Inflammatory macrophage (primary cell): ENCODE measurements at regions not wholly inside any gene's neighbourhood (a gene's known extent, or its start where the extent isn't known, plus 50 kb on each side); places are given as distances from the start of the nearest gene placed in this dataset.
"Not testable (repeated sequence)": the region's sequence is repeated elsewhere in the genome, so short reads cannot be mapped to it uniquely, and the experiment has no call there.

Experiments used
- DNase-seq, 2 donors: peaks; one replicate each; pipeline ENCODE4 v3.0.0-alpha.2; 2020 to 2022

- no peak for DNase-seq
Observed at GRCh38 chr5:106306313-106307028, 1364.3 kb downstream of the EFNA5 start.

- no peak for DNase-seq
Observed at GRCh38 chr5:106303911-106304310, 1366.8 kb downstream of the EFNA5 start.

- no peak for DNase-seq
Observed at GRCh38 chr5:106292654-106293053, 1378.1 kb downstream of the EFNA5 start.

- DNase-seq, result no peak
Observed at GRCh38 chr5:106290841-106291240, 1379.9 kb downstream of the EFNA5 start.

GRCh38 chr5:106288979-106289378 is 1381.8 kb downstream of the EFNA5 start:
- DNase-seq, result no peak

- DNase-seq, result no peak
Observed at GRCh38 chr5:106277540-106278096, 1393.1 kb downstream of the EFNA5 start.

- DNase-seq, result no peak
Observed at GRCh38 chr5:106269252-106269843, 1401.4 kb downstream of the EFNA5 start.

- DNase-seq, result no peak
Observed at GRCh38 chr5:106267256-106267655, 1403.5 kb downstream of the EFNA5 start.

- no peak for DNase-seq
Observed at GRCh38 chr5:106262395-106262794, 1408.3 kb downstream of the EFNA5 start.

- not testable (repeated sequence) for DNase-seq
Observed at GRCh38 chr5:106259431-106260090, 1411.2 kb downstream of the EFNA5 start.

- no peak for DNase-seq
Observed at GRCh38 chr5:106258591-106259125, 1412.1 kb downstream of the EFNA5 start.

GRCh38 chr5:106254784-106255183 is 1416.0 kb downstream of the EFNA5 start:
- DNase-seq, result no peak

- DNase-seq, result not testable (repeated sequence)
Observed at GRCh38 chr5:106246044-106246745, 1424.5 kb downstream of the EFNA5 start.

- DNase-seq, result no peak
Observed at GRCh38 chr5:106241409-106241808, 1429.3 kb downstream of the EFNA5 start.

- DNase-seq, result no peak
Observed at GRCh38 chr5:106205916-106206571, 1464.7 kb downstream of the EFNA5 start.

GRCh38 chr5:106202035-106202434 is 1468.7 kb downstream of the EFNA5 start:
- DNase-seq, result no peak

GRCh38 chr5:106200971-106201370 is 1469.8 kb downstream of the EFNA5 start:
- no peak for DNase-seq

GRCh38 chr5:106195679-106196474 is 1474.9 kb downstream of the EFNA5 start:
- no peak for DNase-seq

- DNase-seq, result no peak
Observed at GRCh38 chr5:106189121-106189809, 1481.5 kb downstream of the EFNA5 start.

GRCh38 chr5:106185661-106186081 is 1485.1 kb downstream of the EFNA5 start:
- DNase-seq, result no peak

- no peak for DNase-seq
Observed at GRCh38 chr5:106174903-106175302, 1495.8 kb downstream of the EFNA5 start.
